ENCODE measurements at regions not wholly inside any gene's neighbourhood (a gene's known extent, or its start where the extent isn't known, plus 50 kb on each side); places are given as distances from the start of the nearest gene placed in this dataset.

- H3K9me3 ChIP-seq (ENCODE audit: insufficient read depth, low read length, severe bottlenecking) = no peaks in the 10 kb centered on the region
- ATAC-seq (ENCODE audit: insufficient read depth, low read depth) (no peak), DNase-seq (no peak)
- H3K4me3 ChIP-seq (ENCODE audit: low read depth in 1 of 2, low read length in 2 of 2) = no peak overlapping the region
- no peak overlapping the region for H3K27ac ChIP-seq (ENCODE audit: low read length)
- no peak overlapping the region for H3K4me2 ChIP-seq (ENCODE audit: insufficient read depth, low read length)
- H3K9ac ChIP-seq (ENCODE audit: low read depth, low read length) = no peak overlapping the region
- H2AFZ ChIP-seq (ENCODE audit: low read depth, low read length) = no peak overlapping the region
- no peaks in the 10 kb centered on the region for H3K4me1 ChIP-seq (ENCODE audit: insufficient read depth, low read length)
- H3K27me3 ChIP-seq (ENCODE audit: insufficient read depth, low read length, poor library complexity) = no peaks in the 10 kb centered on the region
- no peaks in the 10 kb centered on the region for H4K20me1 ChIP-seq (ENCODE audit: insufficient read depth, low read length)
- TF ChIP-seq CTCF (IDR thresholded peaks at IDR 0.05; ENCODE audit: borderline replicate concordance, extremely low read depth, low read length, poor library complexity, severe bottlenecking) = no peak
- no peaks in the 10 kb centered on the region for H3K79me2 ChIP-seq (ENCODE audit: insufficient read depth, low read length)
- H3K36me3 ChIP-seq (ENCODE audit: insufficient read depth, low read length) = no peaks in the 10 kb centered on the region
Measured at GRCh38 chr14:85380881-85381280, 149.1 kb upstream of the FLRT2 start.

- Histone ChIP-seq H3K36me3 (ENCODE audit: insufficient read depth, low read length) (no peaks in the 10 kb centered on the region), H3K4me3 (ENCODE audit: low read depth in 1 of 2, low read length in 2 of 2) (no peak overlapping the region), H3K9ac (ENCODE audit: low read depth, low read length) (no peak overlapping the region), H4K20me1 (ENCODE audit: insufficient read depth, low read length) (no peaks in the 10 kb centered on the region), H3K4me1 (ENCODE audit: insufficient read depth, low read length) (no peaks in the 10 kb centered on the region), H2AFZ (ENCODE audit: low read depth, low read length) (no peak overlapping the region), H3K27ac (ENCODE audit: low read length) (no peak overlapping the region), H3K27me3 (ENCODE audit: insufficient read depth, low read length, poor library complexity) (no peaks in the 10 kb centered on the region), H3K4me2 (ENCODE audit: insufficient read depth, low read length) (no peak overlapping the region), H3K9me3 (ENCODE audit: insufficient read depth, low read length, severe bottlenecking) (no peaks in the 10 kb centered on the region), H3K79me2 (ENCODE audit: insufficient read depth, low read length) (no peaks in the 10 kb centered on the region)
- TF ChIP-seq CTCF (IDR thresholded peaks at IDR 0.05; ENCODE audit: borderline replicate concordance, extremely low read depth, low read length, poor library complexity, severe bottlenecking) = no peak
- no peak for TF ChIP-seq EZH2 (IDR thresholded peaks at IDR 0.05; ENCODE audit: borderline replicate concordance, low read depth, low read length, severe bottlenecking)
- no peak for DNase-seq
- ATAC-seq (ENCODE audit: insufficient read depth, low read depth) = no peak
Measured at GRCh38 chr14:85382341-85382740, 147.6 kb upstream of the FLRT2 start.

GRCh38 chr14:85387181-85387580 is 142.8 kb upstream of the FLRT2 start:
- H3K4me2 ChIP-seq (ENCODE audit: insufficient read depth, low read length) = no peak overlapping the region
- H3K9ac ChIP-seq (ENCODE audit: low read depth, low read length) = no peak overlapping the region
- no peaks in the 10 kb centered on the region for H3K27me3 ChIP-seq (ENCODE audit: insufficient read depth, low read length, poor library complexity)
- H2AFZ ChIP-seq (ENCODE audit: low read depth, low read length) = 0 out of 2 replicates have a peak overlapping the region, but pooled peaks have one; percentile 21
- TF ChIP-seq CTCF (IDR thresholded peaks at IDR 0.05; ENCODE audit: borderline replicate concordance, extremely low read depth, low read length, poor library complexity, severe bottlenecking) (no peak), EZH2 (IDR thresholded peaks at IDR 0.05; ENCODE audit: borderline replicate concordance, low read depth, low read length, severe bottlenecking) (no peak)
- no peak for DNase-seq
- no peaks in the 10 kb centered on the region for H4K20me1 ChIP-seq (ENCODE audit: insufficient read depth, low read length)
- no peaks in the 10 kb centered on the region for H3K9me3 ChIP-seq (ENCODE audit: insufficient read depth, low read length, severe bottlenecking)
- no peak overlapping the region for H3K27ac ChIP-seq (ENCODE audit: low read length)
- H3K36me3 ChIP-seq (ENCODE audit: insufficient read depth, low read length) = no peaks in the 10 kb centered on the region
- peaks cover 5% of the 10 kb centered on the region; the same call in 1 of the 2 replicates for H3K4me1 ChIP-seq (ENCODE audit: insufficient read depth, low read length)
- H3K79me2 ChIP-seq (ENCODE audit: insufficient read depth, low read length) = no peaks in the 10 kb centered on the region
- no peak overlapping the region for H3K4me3 ChIP-seq (ENCODE audit: low read depth in 1 of 2, low read length in 2 of 2)
- no peak for ATAC-seq (ENCODE audit: insufficient read depth, low read depth)

DNA sequence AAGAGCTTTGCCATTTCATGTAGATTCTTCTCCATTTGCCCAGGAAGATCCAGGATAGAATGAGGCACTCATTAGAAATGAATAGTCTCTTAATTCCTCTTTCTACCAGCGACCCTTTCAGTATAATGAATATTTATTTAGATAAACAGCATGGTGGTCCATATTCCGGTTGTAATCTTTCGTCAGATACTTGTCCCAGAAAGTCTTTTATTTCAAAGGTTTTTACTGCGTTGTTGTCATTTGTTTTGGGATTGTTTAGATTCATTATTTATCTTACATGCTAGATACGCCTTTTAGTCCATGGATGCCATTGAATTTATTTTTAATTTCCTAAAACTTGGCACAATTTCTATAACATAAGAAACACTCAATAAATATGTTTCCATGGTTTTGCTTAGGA is 139.7 kb upstream of the FLRT2 start:
- no peaks in the 10 kb centered on the region for H3K36me3 ChIP-seq (ENCODE audit: insufficient read depth, low read length)
- H3K9ac ChIP-seq (ENCODE audit: low read depth, low read length) = no peak overlapping the region
- H3K4me2 ChIP-seq (ENCODE audit: insufficient read depth, low read length) = no peak overlapping the region
- no peaks in the 10 kb centered on the region for H3K27me3 ChIP-seq (ENCODE audit: insufficient read depth, low read length, poor library complexity)
- H3K79me2 ChIP-seq (ENCODE audit: insufficient read depth, low read length) = no peaks in the 10 kb centered on the region
- H3K27ac ChIP-seq (ENCODE audit: low read length) = no peak overlapping the region
- H3K4me3 ChIP-seq (ENCODE audit: low read depth in 1 of 2, low read length in 2 of 2) = no peak overlapping the region
- H4K20me1 ChIP-seq (ENCODE audit: insufficient read depth, low read length) = no peaks in the 10 kb centered on the region
- ATAC-seq (ENCODE audit: insufficient read depth, low read depth) (no peak), DNase-seq (no peak)
- no peak overlapping the region for H2AFZ ChIP-seq (ENCODE audit: low read depth, low read length)
- TF ChIP-seq CTCF (IDR thresholded peaks at IDR 0.05; ENCODE audit: borderline replicate concordance, extremely low read depth, low read length, poor library complexity, severe bottlenecking) = no peak
- no peak for TF ChIP-seq EZH2 (IDR thresholded peaks at IDR 0.05; ENCODE audit: borderline replicate concordance, low read depth, low read length, severe bottlenecking)
- no peaks in the 10 kb centered on the region for H3K9me3 ChIP-seq (ENCODE audit: insufficient read depth, low read length, severe bottlenecking)
- H3K4me1 ChIP-seq (ENCODE audit: insufficient read depth, low read length) = peaks cover 5% of the 10 kb centered on the region; the same call in 1 of the 2 replicates

Data from DND-41 (cell line).